OCI-LY3 (cell line): ENCODE measurements at regions not wholly inside any gene's neighbourhood (a gene's known extent, or its start where the extent isn't known, plus 50 kb on each side); places are given as distances from the start of the nearest gene placed in this dataset.

ENCODE experiments used
- EZH2phosphoT487 ChIP-seq: fragments of 200-600 bp; shearing (Covaris generic); IDR thresholded peaks from 2 replicates; pipeline ENCODE4 v1.6.1; 2018; ENCODE audit warnings: antibody characterized with exemption, mixed run types, low read depth
- TF ChIP-seq, protein P1 (sequence below): fragments of 200-600, 300-600 bp; sonication (generic); IDR thresholded peaks from 2 replicates; pipeline ENCODE4 v1.5.1; 2014; ENCODE audit warnings: antibody characterized with exemption, low read length, low read depth

DNA sequence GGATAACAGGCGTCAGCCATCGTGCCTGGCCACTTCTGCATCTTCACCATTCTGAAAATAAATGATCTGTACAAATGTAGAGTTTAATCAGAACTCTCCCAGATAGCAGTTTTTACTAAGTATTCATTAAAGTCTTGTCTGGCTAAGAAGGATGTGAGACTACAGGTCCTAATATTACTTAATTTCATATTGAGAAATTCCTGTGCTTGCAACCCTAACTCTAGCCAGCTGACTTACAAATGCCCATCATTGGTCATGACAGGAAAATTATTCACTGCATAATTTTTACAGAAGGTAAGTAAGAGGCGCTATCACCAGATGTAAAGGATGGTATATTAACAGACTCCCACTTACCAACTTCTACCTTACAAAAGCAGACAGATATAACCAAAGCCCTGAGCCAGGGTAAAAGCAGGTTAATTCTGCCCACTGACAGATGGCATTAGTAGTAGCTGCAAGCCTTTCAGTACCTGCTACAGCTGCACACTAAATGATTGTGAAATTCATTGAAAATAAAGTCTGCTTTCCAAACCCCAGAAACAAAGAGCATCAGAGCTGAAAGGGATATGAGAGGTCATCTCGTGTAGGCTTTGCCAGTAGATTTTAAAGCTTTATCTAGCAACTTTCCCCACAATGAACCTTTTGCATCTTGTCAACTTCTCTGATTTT is 55.9 kb upstream of the FOXN2 start:
- TF ChIP-seq, protein P1, sequence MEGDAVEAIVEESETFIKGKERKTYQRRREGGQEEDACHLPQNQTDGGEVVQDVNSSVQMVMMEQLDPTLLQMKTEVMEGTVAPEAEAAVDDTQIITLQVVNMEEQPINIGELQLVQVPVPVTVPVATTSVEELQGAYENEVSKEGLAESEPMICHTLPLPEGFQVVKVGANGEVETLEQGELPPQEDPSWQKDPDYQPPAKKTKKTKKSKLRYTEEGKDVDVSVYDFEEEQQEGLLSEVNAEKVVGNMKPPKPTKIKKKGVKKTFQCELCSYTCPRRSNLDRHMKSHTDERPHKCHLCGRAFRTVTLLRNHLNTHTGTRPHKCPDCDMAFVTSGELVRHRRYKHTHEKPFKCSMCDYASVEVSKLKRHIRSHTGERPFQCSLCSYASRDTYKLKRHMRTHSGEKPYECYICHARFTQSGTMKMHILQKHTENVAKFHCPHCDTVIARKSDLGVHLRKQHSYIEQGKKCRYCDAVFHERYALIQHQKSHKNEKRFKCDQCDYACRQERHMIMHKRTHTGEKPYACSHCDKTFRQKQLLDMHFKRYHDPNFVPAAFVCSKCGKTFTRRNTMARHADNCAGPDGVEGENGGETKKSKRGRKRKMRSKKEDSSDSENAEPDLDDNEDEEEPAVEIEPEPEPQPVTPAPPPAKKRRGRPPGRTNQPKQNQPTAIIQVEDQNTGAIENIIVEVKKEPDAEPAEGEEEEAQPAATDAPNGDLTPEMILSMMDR: no peak
- TF ChIP-seq EZH2phosphoT487: no peak
